Uterus (tissue), 3 donors: ENCODE measurements at regions not wholly inside any gene's neighbourhood (a gene's known extent, or its start where the extent isn't known, plus 50 kb on each side); places are given as distances from the start of the nearest gene placed in this dataset.

ENCODE experiments used
- DNase-seq, 2 donors: peaks; one replicate each; pipeline ENCODE4 v3.0.0-alpha.2; 2019 to 2020
- H3K27ac ChIP-seq, 2 donors: fragments of 200-600 bp; sonication (generic); 1 replicate in 1 of 2; 2 replicates in 1 of 2; pipeline ENCODE4 v1.5.1; 2016 to 2018
- H3K27me3 ChIP-seq, 2 donors: fragments of 200-600 bp; sonication (generic); one replicate each; pipeline ENCODE4 v1.5.1; 2018 to 2019; ENCODE audit warnings: control low read depth in 1 of 2
- H3K36me3 ChIP-seq, 2 donors: fragments of 200-600 bp; sonication (generic); one replicate each; pipeline ENCODE4 v1.5.1; 2019; ENCODE audit warnings: control low read depth in 1 of 2
- H3K4me1 ChIP-seq, 2 donors: fragments of 200-600 bp; sonication (generic); one replicate each; pipeline ENCODE4 v1.5.1; 2018 to 2019; ENCODE audit warnings: control low read depth in 1 of 2
- H3K4me3 ChIP-seq, 2 donors: fragments of 200-600 bp; sonication (generic); 1 replicate in 1 of 2; 2 replicates in 1 of 2; pipeline ENCODE4 v1.5.1; 2018 to 2019; ENCODE audit warnings: mild to moderate bottlenecking in 1 of 2
- H3K9me3 ChIP-seq, 2 donors: fragments of 200-600 bp; sonication (generic); one replicate each; pipeline ENCODE4 v1.5.1; 2019; ENCODE audit warnings: control low read depth in 1 of 2
- CTCF ChIP-seq, 4 experiments: fragments of 200-600 bp in 2 of 4; fragments of 450-650 bp in 2 of 4; sonication (generic) in 2 of 4; IDR thresholded peaks; one replicate each; pipeline ENCODE4 v1.5.1; 2016 to 2019; ENCODE audit warnings: antibody characterized with exemption in 4 of 4, mild to moderate bottlenecking in 2 of 4, moderate library complexity in 1 of 4
- POLR2A ChIP-seq, 2 donors: fragments of 450-650 bp; IDR thresholded peaks; one replicate each; pipeline ENCODE4 v1.6.1; 2016; ENCODE audit warnings: antibody characterized with exemption in 2 of 2, mild to moderate bottlenecking in 1 of 2, moderate library complexity in 1 of 2
- intact Hi-C: fragments of 100-400 bp; cut with DNase I; formaldehyde crosslinking; loops from one replicate; pipeline ENCODE4 v1.15.1; 2023; ENCODE audit warnings: low total_unique reads
- donor health status: DM: yes; HTN: yes; CAD: no.

- no peaks in the 10 kb centered on the region for H3K36me3 ChIP-seq
- H3K27ac ChIP-seq = no peak overlapping the region
- no peak overlapping the region for H3K4me3 ChIP-seq
- no peak for TF ChIP-seq CTCF (IDR thresholded peaks at IDR 0.05)
- no peak for TF ChIP-seq POLR2A (IDR thresholded peaks at IDR 0.05)
- no peak for DNase-seq
- H3K4me1 ChIP-seq = no peaks in the 10 kb centered on the region
- intact Hi-C loops = no loop called here
- no peaks in the 10 kb centered on the region for H3K9me3 ChIP-seq
- no peaks in the 10 kb centered on the region for H3K27me3 ChIP-seq
These were observed 276.3 kb upstream of the GJB5 start for GRCh38 chr1:34478515-34479076.

- H3K27ac ChIP-seq = no peak overlapping the region
- no peaks in the 10 kb centered on the region for H3K36me3 ChIP-seq
- no peaks in the 10 kb centered on the region for H3K27me3 ChIP-seq
- H3K9me3 ChIP-seq = no peaks in the 10 kb centered on the region
- TF ChIP-seq POLR2A (IDR thresholded peaks at IDR 0.05) (no peak), CTCF (IDR thresholded peaks at IDR 0.05) (no peak)
- no peaks in the 10 kb centered on the region for H3K4me1 ChIP-seq
- H3K4me3 ChIP-seq = no peak overlapping the region
- DNase-seq = no peak
- intact Hi-C loops = no loop called here
These were observed 275.1 kb upstream of the GJB5 start for GRCh38 chr1:34479731-34480130.

- Histone ChIP-seq H3K36me3 (no peaks in the 10 kb centered on the region), H3K27me3 (no peaks in the 10 kb centered on the region), H3K27ac (no peak overlapping the region), H3K4me1 (no peaks in the 10 kb centered on the region), H3K9me3 (no peaks in the 10 kb centered on the region), H3K4me3 (no peak overlapping the region)
- TF ChIP-seq POLR2A (IDR thresholded peaks at IDR 0.05) (no peak), CTCF (IDR thresholded peaks at IDR 0.05) (no peak)
- no peak for DNase-seq
- intact Hi-C loops = no loop called here
These were observed 266.7 kb upstream of the GJB5 start for GRCh38 chr1:34488080-34488708.

GRCh38 chr1:34500451-34500850, 254.4 kb upstream of the GJB5 start:
- intact Hi-C loops = no loop called here
- Histone ChIP-seq H3K27ac (no peak overlapping the region), H3K9me3 (no peaks in the 10 kb centered on the region), H3K4me1 (no peaks in the 10 kb centered on the region), H3K27me3 (no peaks in the 10 kb centered on the region), H3K4me3 (no peak overlapping the region), H3K36me3 (no peaks in the 10 kb centered on the region)
- DNase-seq = no peak
- no peak for TF ChIP-seq CTCF (IDR thresholded peaks at IDR 0.05)
- no peak for TF ChIP-seq POLR2A (IDR thresholded peaks at IDR 0.05)

GRCh38 chr1:34511802-34512201, 243.0 kb upstream of the GJB5 start:
- TF ChIP-seq POLR2A (IDR thresholded peaks at IDR 0.05) (no peak), CTCF (IDR thresholded peaks at IDR 0.05) (no peak)

More at GRCh38 chr1:34511802-34512201, 243.0 kb upstream of the GJB5 start:
- DNase-seq = no peak
- H3K9me3 ChIP-seq = peaks cover 0 to 10% of the 10 kb centered on the region in 2 donors
- intact Hi-C loops = no loop called here
- H3K36me3 ChIP-seq = no peaks in the 10 kb centered on the region
- no peaks in the 10 kb centered on the region for H3K4me1 ChIP-seq
- H3K4me3 ChIP-seq = no peak overlapping the region
- H3K27me3 ChIP-seq = no peaks in the 10 kb centered on the region
- H3K27ac ChIP-seq = no peak overlapping the region
